Activated CD4-positive, alpha-beta T cell treated with anti-CD3 and anti-CD28 coated beads, Interleukin-2, amount 50 U/mL, for 48 hours (primary cell): ENCODE measurements at regions not wholly inside any gene's neighbourhood (a gene's known extent, or its start where the extent isn't known, plus 50 kb on each side); places are given as distances from the start of the nearest gene placed in this dataset.

Experiments
- DNase-seq, 2 experiments: peaks; one replicate each; pipeline ENCODE4 v3.0.0-alpha.2; 2020

- DNase-seq: no peak
Measured at GRCh38 chr1:59158321-59158720, 138.6 kb upstream of the FGGY start.

GRCh38 chr1:59159557-59160203 is 137.2 kb upstream of the FGGY start:
- DNase-seq: no peak

- DNase-seq: no peak
Measured at GRCh38 chr1:59161136-59161535, 135.8 kb upstream of the FGGY start.

DNA sequence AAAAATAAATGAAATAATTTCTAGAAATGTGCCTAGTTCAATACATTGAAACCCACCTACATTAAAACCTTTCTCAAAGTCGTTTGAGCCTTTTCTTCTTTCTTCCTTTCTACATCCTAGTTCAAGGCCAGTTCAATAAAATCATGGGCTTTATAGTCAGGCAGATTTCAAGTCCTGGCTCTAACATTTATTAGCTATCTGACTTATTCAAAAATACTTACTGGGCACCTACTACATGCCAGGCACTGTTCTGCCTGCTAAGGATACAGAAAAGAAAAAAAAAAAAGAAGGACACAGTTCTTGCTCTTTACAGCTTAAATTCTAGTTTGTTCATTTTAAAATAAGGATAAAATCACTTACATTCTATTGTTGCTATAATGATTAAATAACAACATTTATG is 134.2 kb upstream of the FGGY start:
- DNase-seq: no peak

DNA sequence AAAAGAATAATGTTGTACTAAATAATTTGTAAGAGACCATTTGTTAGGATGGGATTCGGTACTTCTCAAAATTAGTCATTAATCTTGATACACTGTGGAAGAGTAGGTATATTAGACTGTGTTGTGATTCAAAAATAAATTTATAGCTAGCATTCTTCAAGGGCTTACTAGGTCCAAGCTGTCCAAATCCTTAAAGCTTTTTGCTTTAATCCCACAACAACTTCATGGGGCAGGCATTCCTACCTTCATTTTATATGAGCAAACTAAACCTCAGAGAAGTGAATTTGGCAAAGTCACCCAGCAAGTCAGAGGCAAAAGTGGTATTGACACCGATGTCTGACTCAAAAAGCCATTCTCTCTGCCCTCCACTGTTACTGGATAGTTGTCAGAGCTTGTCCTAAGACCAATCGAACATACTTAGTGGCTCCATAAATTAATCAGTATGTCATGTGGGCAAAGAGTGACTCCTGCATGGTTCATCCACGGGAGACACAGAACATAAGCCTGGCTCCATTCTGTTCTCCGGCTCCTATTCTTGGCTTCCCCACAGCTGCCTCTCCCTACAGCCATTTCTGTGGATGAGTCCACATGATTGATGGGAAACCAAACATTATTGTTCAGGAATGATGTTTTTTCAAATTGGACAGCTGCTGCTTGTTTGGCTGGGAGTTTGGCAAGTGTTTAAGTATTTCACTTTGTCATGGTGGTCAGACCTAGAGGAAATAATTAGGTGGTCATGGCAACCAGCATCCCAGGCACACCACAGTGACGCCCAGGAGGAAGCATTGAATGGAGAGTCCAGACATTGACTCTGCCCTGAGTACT is 133.4 kb upstream of the FGGY start:
- no peak for DNase-seq

GRCh38 chr1:59164371-59164770 is 132.5 kb upstream of the FGGY start:
- DNase-seq: no peak

DNA sequence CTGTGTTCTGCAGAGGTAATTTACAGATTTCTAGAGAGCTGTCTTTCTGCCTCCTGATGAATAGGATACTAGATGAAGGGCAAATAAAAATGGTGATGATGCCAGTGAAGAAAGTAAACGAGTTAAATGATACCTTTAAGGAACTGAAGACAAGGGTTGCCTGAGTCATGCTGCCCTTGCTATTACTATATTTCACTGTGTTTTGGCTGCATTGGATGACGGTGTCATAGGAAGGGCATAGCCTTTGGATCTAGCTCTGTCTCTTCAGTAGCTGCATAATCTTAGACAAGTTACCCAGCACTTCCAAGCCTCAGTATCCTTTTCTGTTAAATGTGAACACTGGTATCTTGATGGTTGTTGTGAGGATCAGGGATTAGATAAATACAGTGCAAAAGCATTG is 131.5 kb upstream of the FGGY start:
- DNase-seq: no peak

DNA sequence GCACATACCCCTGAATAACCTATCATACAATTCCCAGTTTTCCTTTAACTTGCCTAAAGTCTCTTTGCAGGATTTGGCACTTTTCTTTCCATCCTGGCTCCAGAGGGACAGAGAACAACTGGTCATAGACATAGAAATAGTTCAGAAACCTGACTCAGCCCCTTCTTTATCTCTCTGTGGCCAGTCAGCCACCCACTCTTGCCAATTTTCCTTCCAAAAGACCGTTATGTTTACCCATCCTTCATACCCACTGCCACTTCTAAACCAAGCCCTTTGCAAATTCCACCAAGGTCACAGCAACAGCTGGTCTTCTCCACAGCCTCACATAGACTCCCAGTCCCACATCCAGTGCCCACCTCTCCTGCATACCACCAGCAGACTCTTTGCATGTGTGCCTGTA is 127.2 kb upstream of the FGGY start:
- no peak for DNase-seq

DNA sequence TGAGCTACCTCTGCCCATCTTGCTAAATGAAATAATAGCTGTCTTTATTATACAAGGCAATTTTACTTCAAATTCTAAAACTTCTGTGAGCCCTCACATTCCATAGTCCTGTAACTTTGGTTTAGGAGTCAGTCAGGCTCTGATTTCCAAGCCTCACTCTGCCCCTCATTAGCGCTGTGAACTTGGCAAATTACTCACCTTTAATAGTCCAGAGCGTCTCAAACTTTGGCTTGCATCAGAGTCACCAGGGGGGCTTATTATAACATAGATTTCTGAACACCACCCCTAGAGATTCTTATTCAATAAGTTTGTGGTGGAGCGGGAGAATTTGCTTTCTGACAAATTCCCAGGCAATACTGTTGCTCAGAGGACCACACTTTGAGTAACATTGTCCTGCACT is 126.2 kb upstream of the FGGY start:
- DNase-seq: no peak

- no peak for DNase-seq
Measured at GRCh38 chr1:59171788-59172187, 125.1 kb upstream of the FGGY start.

DNA sequence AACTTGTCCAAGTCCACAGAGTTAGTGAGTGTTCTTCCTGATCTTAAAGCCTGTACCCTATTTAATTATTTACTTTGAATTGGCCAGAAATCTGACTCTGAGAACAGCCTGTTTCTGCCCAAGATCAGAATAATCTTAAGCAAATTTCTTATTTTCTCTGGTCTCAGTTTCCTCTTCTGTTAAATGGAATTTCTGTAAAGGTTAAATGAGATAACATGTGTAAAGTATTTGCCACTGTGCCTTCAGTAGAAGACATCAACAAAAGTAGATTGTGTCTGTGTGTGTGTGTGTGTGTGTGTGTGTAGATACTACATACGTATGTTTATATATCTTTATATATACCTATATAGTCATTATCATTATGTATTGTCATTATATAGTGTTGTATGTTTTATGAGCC is 124.2 kb upstream of the FGGY start:
- DNase-seq: no peak

DNA sequence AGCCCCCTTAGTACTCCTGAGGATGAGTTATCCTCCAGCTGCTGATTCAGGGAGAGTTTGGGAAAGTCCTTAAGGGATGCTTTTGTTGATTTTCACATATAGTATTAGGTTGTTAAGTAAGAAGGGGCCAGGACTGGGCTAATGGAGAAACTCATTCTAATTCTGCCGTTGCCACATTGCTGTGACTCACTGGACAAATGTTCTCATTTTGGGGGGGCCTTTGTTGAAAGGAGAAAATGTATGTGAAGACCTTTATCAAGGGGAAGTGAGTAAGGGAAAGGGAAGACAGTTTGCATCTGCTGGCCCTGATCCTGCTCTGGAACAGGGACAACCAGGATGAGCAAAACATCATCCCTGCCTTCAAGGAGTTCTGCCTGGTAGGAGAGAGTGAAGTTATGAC is 123.2 kb upstream of the FGGY start:
- DNase-seq: no peak

DNA sequence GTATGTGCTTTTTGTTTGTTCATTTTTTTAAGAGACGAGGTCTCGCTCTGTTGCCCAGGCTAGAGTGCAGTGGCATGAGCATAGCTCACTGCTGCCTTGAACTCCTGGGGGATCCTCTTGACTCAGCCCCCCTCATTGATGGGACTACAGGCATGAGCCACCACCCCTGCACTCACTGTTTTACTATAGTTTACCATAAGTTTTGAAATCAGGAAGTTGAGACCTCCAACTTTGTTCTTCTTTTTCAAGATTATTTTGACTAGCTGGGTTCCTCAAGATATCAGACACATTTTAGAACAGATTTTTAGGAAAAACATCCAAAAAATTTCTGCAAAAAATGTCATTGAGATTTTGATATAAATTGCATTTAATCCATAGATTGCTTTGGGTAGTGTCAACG is 120.4 kb upstream of the FGGY start:
- DNase-seq: no peak

- no peak for DNase-seq
Measured at GRCh38 chr1:59177756-59178155, 119.1 kb upstream of the FGGY start.

- no peak for DNase-seq
Measured at GRCh38 chr1:59178339-59179187, 118.3 kb upstream of the FGGY start.

- DNase-seq: no peak
Measured at GRCh38 chr1:59179673-59180072, 117.2 kb upstream of the FGGY start.

- DNase-seq: no peak
Measured at GRCh38 chr1:59180735-59181134, 116.2 kb upstream of the FGGY start.

DNA sequence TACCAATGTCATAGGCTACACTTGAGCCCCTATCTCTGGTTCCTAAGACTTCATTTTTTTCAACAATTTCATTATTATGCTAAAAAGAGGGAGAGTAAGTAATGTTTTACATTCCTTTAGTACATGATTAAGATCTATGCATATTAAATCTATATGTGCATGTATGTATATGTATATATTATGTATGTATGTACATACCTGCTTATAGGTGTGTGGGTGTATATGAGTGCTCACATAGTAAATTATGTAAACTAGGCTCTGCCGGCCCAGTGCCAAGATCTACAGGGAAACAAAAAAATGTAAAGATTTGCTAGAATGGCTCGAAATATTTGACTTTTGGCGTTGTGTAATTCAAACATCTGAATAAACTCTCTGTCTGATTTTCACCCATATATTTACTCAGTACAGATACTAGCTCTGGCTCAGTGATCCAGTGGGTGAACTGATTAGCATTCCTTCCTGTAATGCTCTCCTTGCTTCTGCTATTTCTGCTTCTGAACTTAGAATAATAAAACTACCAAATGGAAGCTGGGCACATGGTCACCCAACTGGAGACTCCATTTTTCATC is 113.1 kb upstream of the FGGY start:
- DNase-seq: no peak

- DNase-seq: no peak
Measured at GRCh38 chr1:59184365-59184905, 112.5 kb upstream of the FGGY start.

- no peak for DNase-seq
Measured at GRCh38 chr1:59185163-59185860, 111.6 kb upstream of the FGGY start.

DNA sequence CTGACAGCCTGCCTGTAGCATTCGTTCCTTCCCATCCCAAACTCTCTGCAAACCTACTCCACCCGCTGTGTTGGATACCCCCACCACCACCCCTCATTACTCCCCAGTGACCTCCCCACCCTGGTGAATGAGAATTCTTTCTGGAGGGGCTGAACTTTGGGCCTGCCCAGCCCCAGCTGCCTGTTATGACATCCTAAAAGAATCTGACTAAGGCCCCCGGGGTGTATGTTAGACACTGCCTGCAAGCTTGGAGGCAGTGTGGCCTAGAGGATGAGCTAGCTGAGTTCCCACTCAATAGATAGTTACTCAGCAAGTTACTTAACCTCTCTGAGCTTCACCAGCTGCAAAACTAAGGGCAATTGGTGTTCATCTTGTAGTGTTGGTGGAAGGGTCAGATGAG is 110.2 kb upstream of the FGGY start:
- DNase-seq: no peak

- no peak for DNase-seq
Measured at GRCh38 chr1:59188413-59189213, 108.3 kb upstream of the FGGY start.
